ENCODE measurements at regions not wholly inside any gene's neighbourhood (a gene's known extent, or its start where the extent isn't known, plus 50 kb on each side); places are given as distances from the start of the nearest gene placed in this dataset.

DNA sequence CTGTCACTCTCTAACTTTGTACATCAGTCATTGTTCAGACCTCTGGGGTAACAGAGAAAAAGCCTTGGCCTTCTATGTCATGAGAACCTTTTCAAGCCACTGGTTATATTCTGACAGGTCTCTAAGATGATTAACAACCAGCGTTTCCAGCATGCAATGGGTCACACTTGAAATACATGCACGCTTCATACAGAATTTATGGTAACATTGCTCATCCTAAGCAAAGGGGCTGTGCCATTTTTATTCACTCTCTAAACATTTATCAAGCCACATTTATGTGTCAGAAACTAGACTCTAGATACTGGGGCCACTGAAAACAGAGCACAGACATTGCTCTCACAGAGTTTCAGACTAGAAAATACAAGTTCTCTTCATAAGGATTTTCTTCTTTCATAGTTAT lies 501.4 kb upstream of the DAB1 start:
- no peak for DNase-seq (ENCODE audit: low spot score)

GRCh38 chr1:57922130-57922529 lies 498.3 kb upstream of the DAB1 start:
- no peak for DNase-seq (ENCODE audit: low spot score)

GRCh38 chr1:57916041-57916440 lies 492.2 kb upstream of the DAB1 start:
- DNase-seq (ENCODE audit: low spot score), result no peak

GRCh38 chr1:57911427-57911826 lies 487.6 kb upstream of the DAB1 start:
- DNase-seq (ENCODE audit: low spot score), result no peak

DNA sequence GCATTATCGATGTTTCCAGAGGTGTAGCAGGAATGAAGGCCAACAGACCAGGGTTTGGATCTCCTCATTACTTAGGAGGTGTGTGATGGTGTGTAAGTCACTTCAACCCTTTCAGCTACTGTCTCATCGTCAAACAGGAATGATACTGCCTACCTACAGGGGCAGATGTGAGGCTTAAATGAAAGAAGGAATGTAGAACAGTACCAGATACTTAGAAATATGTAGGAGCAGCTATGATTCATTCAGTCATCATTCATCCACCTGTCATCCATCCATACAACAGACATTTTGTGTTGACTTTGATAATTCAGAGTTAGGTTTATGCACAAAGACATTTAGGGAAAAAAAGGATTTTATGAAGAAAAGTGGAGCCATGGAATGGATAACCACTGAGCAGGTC lies 486.9 kb upstream of the DAB1 start:
- no peak for DNase-seq (ENCODE audit: low spot score)

- no peak for DNase-seq (ENCODE audit: low spot score)
These were observed 486.4 kb upstream of the DAB1 start for GRCh38 chr1:57910305-57910704.

- no peak for DNase-seq (ENCODE audit: low spot score)
These were observed 484.5 kb upstream of the DAB1 start for GRCh38 chr1:57908147-57908890.

GRCh38 chr1:57901208-57901919 lies 477.5 kb upstream of the DAB1 start:
- no peak for DNase-seq (ENCODE audit: low spot score)

DNA sequence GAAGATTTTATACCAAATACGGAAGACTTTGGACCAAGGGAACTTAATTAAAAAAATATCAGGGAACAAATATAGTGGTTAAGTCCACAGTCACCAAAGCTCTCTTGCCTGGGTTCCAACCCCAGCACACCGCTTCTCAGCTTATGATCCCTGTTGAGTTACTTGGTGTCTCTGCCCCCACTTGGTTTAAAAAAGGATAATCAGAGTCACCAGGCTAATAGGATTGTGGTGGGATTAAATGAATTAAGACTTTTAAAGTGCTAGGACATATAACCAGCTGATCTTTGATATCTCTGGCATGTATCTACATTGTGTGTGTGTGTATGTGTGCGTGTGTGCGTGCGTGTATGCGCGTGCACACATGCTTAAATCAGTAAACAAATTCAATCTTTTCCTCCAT lies 474.7 kb upstream of the DAB1 start:
- no peak for DNase-seq (ENCODE audit: low spot score)

DNA sequence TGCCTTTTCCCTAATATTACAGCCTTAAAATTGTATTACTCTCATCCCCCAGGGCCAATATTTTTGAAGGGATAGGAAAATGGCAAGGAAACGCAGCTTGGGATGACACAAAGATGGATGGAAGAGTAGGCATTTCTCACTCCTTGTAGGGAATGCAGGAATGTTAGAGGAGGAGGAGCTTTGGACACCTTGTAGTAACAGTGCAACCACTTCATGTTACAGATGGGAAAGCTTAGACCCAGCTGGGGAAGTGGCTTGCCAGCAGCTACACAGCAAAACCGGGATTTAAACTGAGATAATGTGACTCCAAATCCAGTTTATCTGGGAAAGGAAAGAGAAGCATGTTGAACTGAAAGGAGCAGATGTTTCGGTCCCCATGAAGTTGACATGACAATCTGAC lies 473.7 kb upstream of the DAB1 start:
- DNase-seq (ENCODE audit: low spot score), result no peak

- no peak for DNase-seq (ENCODE audit: low spot score)
These were observed 470.5 kb upstream of the DAB1 start for GRCh38 chr1:57894315-57894714.

DNA sequence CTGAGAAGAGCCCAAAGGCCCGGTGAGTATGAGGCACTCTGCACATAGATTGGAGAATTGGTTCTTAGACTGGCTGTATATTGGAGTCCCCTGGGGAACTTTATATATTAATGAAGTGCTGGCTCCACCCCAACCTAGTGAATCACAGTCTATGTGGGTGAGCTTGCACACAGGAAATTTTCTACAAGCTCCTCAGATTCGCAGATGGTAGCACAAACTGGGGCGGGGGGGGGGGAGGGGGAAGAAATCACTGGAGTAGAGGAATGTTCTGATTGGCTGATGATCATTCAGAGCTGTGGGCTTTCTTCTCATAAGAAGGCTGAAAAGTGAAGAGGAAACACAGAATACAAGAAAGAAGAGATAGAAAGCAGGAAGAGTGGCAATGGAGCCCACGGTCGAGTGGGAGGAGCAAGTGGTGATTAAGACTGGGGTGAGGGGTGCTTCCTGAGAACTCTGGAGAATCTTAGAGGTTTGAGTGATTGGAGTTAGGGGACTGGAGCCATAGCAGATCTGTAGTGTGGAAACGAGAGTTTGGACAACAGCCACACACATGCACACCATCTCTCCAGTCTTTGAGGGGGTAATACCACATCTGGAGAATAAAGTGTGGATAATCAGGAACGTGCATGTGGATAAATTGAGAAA lies 465.9 kb upstream of the DAB1 start:
- no peak for DNase-seq (ENCODE audit: low spot score)

- DNase-seq (ENCODE audit: low spot score), result no peak
These were observed 464.2 kb upstream of the DAB1 start for GRCh38 chr1:57887964-57888491.

DNA sequence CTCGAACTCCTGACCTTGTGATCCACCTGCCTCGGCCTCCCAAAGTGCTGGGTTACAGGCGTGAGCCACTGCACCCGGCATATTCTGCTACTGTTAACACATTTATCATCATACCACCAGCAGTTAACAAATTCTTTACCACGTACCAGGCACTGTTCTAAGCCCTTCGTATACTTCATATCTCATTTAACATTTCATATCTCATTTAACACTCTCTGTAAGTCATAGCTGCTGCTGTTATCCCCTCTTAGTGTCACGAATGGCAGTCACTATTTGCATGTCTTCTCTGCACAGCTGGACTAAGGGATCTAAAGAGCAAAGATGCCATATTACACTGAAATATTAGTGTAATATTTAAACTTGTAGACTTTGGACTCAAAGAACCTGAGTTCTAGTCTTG lies 462.5 kb upstream of the DAB1 start:
- no peak for DNase-seq (ENCODE audit: low spot score)

DNA sequence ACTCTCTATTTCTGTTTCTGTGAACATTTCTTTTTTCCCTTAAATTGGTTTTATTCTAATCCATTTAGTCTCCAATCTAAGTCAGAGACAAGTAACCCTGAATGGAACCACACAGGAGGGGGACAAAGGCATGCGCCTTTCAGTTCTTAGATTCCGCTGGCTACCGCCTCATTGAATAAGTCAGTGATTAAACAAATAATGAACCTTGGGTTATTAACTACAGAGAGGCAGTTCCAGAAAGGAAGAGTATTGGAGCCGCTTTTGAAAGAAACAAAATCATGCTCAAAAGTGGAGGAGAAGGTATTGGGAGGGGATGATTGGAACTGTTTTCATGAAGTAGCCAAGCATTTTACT lies 459.8 kb upstream of the DAB1 start:
- DNase-seq (ENCODE audit: low spot score), result no peak

- no peak for DNase-seq (ENCODE audit: low spot score)
These were observed 459.2 kb upstream of the DAB1 start for GRCh38 chr1:57882934-57883641.

GRCh38 chr1:57882072-57882471 lies 458.2 kb upstream of the DAB1 start:
- no peak for DNase-seq (ENCODE audit: low spot score)

- DNase-seq (ENCODE audit: low spot score), result no peak
These were observed 457.8 kb upstream of the DAB1 start for GRCh38 chr1:57881639-57882038.

- DNase-seq (ENCODE audit: low spot score), result no peak
These were observed 455.8 kb upstream of the DAB1 start for GRCh38 chr1:57879700-57880099.

- no peak for DNase-seq (ENCODE audit: low spot score)
These were observed 450.6 kb upstream of the DAB1 start for GRCh38 chr1:57874418-57874877.

DNA sequence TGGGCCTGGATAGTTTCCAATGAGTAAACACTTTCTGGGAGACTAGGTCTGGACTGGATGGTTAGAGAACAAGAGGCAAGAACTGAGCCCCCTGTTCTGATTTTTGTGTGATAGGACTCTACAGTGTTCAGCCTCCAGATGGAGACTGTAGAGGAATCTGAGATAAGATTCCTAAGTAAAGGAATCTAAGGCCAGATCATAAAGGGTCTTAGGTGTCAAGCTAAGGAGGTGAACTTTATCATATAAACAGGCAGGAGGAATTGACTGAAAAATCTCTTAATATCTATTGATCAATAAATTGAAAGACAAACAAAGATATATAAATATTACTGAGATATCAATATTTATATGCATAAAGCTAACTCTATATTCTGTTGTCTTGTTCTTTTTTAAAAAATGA lies 449.1 kb upstream of the DAB1 start:
- no peak for DNase-seq (ENCODE audit: low spot score)

DNA sequence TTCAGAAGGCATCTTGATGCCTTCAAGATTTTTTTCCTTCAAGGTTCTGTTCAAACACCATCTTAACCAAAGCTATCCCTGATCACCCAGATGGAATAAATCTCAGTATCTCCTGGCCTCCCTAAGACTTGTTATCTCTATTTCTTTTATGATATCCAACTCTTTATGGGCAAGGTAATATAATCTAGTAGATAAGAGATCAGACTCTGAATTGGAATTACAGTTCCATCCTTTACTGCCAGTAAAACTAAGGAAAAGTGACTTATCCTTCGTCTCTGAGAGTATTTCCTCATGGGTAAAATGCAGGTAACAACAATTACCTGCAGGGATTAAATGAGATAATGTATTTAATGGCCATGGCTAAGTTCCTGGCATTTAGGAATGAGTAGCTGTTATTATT lies 445.0 kb upstream of the DAB1 start:
- DNase-seq (ENCODE audit: low spot score), result no peak

All from germinal center (tissue), 1 donor.